ENCODE measurements at regions not wholly inside any gene's neighbourhood (a gene's known extent, or its start where the extent isn't known, plus 50 kb on each side); places are given as distances from the start of the nearest gene placed in this dataset.

DNA sequence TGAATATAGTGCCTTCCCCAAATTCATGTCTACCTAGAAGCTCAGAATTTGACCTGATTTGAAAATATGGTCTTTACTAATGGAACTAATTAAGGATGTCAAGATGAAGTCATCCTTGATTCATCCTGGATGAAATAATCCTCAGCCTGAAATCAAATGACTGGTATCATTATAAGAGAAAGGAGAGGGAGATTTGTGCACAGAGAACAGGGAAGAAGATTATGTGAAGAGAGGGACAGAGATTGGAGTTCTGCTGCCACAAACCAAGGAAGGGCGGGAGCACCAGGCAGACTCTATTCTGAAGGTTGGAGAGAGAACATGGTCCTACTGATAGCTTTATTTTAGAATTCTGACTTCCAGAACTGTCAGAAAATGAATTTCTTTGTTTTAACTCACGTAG lies 680.9 kb upstream of the AADAT start:
- TF ChIP-seq, protein P1, sequence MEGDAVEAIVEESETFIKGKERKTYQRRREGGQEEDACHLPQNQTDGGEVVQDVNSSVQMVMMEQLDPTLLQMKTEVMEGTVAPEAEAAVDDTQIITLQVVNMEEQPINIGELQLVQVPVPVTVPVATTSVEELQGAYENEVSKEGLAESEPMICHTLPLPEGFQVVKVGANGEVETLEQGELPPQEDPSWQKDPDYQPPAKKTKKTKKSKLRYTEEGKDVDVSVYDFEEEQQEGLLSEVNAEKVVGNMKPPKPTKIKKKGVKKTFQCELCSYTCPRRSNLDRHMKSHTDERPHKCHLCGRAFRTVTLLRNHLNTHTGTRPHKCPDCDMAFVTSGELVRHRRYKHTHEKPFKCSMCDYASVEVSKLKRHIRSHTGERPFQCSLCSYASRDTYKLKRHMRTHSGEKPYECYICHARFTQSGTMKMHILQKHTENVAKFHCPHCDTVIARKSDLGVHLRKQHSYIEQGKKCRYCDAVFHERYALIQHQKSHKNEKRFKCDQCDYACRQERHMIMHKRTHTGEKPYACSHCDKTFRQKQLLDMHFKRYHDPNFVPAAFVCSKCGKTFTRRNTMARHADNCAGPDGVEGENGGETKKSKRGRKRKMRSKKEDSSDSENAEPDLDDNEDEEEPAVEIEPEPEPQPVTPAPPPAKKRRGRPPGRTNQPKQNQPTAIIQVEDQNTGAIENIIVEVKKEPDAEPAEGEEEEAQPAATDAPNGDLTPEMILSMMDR (conservative IDR thresholded peaks at IDR 0.05) = no peak
- no peak overlapping the region for H3K27ac ChIP-seq

DNA sequence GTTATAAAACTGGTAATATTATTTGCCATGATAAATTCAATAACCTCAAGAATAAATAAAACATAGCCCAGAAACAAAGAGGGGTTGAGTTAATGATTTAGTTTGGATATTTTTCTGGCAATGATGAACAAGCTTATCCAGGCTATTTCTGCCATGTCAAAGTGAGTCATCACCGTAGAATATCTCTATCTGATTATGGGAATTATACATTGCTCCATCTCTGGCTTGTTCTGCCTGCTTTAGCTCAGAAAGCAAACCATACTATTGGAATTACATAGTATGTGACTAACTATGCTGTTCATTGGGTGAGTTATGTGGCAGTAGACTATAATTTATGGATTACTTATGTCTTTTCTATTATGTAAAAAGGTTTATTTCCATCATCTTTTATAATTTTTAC lies 680.1 kb upstream of the AADAT start:
- TF ChIP-seq, protein P1 (conservative IDR thresholded peaks at IDR 0.05) = no peak
- no peak overlapping the region for H3K27ac ChIP-seq

DNA sequence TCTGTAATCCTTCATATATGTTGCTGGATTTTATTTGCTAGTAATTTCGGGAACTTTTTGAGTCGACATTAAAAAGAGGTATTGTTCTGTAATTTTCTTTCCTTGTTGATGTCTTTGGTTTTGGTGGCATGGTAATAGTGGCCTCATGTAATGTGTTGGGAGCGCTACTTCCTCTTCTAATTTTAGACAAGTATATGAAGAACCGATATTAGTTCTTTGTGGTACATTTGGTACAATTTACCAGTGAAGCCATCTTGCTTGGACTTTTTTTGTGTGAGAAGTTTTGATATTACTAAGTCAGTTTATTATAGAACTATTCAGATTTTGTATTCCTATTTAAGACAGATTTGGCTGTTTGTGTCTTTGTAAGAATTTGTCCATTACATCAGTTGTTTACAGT lies 669.2 kb upstream of the AADAT start:
- H3K27ac ChIP-seq = no peak overlapping the region
- TF ChIP-seq, protein P1 (conservative IDR thresholded peaks at IDR 0.05) = no peak

DNA sequence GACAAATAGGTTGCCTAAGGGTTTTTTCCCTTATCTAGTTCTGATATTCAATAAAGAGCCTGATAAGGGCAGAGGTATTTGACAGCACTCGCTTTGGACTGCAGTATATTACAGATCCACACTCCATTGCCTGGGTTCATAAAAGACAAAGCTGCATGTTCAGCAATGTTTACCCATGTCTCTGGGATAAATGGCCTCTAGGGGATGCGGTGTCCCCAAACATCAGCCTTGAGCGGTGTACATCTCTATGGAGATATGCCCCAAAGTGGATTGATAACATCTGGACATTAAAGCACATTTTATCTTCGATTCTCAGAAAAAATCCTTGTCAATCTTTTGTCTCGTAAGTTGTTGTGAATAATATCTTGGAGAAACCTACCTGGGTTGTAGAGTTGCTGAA lies 660.8 kb upstream of the AADAT start:
- H3K27ac ChIP-seq = no peak overlapping the region
- TF ChIP-seq, protein P1 (conservative IDR thresholded peaks at IDR 0.05) = peak; percentile 50

DNA sequence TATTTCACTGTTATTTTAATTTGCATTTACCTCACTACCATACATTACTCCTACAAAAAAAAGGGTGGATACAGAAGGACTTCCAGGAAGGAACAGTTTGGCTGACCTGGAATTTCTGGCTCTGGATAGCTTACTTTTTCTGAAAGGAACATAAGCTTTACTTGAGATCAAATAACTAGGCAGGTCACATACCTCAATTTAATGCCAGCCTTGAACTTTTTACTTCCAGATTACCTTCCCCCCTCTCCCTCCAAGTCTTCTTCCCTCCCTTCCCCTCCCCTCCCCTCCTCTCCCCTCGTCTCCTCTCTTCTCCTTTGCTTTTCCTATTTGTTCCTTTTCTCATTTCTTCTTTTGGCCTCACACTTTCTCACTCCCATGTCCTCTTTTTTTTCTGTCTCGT lies 659.2 kb upstream of the AADAT start:
- TF ChIP-seq, protein P1 (conservative IDR thresholded peaks at IDR 0.05) = no peak
- no peak overlapping the region for H3K27ac ChIP-seq

DNA sequence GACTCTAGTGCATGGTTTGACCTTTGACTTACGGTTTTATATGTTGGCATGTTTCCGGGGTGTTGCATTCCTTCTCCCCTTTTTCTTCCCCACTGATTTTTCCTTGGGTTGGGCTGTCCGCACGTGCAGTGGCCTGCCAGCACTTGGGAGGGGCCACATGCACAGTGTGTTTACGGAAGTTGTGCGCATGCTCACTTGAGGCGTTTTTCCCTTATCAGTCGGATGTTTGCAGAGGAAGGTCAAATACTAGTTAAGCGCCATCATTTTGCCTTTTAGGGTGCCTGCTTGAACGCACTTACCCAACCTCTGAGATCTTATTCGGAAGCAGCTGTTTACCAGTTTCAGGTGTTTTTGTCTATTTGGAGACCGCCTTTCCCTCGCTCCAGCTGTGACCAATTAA lies 653.9 kb upstream of the AADAT start:
- no peak overlapping the region for H3K27ac ChIP-seq
- TF ChIP-seq, protein P1 (conservative IDR thresholded peaks at IDR 0.05) = no peak

DNA sequence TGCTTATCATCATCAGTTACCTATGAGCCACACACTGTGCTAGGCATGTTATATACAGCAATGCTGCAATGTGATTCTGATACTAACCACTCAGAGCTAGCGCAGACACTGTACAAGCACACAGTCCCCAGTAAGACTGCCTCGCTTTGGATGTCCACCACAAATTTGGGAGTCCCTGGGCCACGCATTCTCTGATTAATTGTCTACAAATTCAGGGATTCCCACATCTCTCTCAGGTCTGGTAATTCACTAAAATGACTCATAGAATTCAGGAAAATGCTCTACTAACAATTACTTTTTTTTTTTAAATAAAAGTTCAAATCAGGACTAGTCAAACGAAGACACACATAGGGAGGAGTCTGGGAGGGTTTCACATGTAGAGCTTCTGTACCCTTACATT lies 652.1 kb upstream of the AADAT start:
- no peak overlapping the region for H3K27ac ChIP-seq
- TF ChIP-seq, protein P1 (conservative IDR thresholded peaks at IDR 0.05) = no peak

DNA sequence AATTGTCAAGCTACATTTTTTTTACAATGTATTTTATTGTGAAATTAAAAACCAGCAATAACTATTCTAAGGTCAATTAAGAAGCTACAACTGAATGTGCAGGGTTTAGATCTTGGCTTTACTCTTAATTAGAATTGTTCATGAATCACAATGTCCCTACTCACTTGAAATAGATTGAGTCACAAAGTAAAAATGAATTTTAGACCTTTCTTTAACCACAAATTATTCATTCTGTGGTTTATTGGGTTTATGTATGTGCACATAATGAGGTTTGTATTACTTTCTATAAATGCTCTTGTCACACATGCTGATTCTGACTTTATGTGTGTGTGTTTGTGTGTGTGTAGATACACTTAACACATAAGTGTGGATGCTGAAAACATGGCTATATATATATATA lies 647.0 kb upstream of the AADAT start:
- TF ChIP-seq, protein P1 (conservative IDR thresholded peaks at IDR 0.05) = no peak
- no peak overlapping the region for H3K27ac ChIP-seq
